HG03439 (cell line): ENCODE measurements at regions not wholly inside any gene's neighbourhood (a gene's known extent, or its start where the extent isn't known, plus 50 kb on each side); places are given as distances from the start of the nearest gene placed in this dataset.

Experiments used
- ATAC-seq: cut with Tn5 transposase; IDR thresholded peaks from one replicate; pipeline ENCODE4 v1.9.1; 2021; ENCODE audit warnings: mild to moderate bottlenecking, moderate library complexity; ENCODE audit not compliant: unreplicated experiment

GRCh38 chr10:123480845-123481244 lies 185.3 kb upstream of the GPR26 start:
- no peak for ATAC-seq

GRCh38 chr10:123484722-123485121 lies 181.4 kb upstream of the GPR26 start:
- ATAC-seq, result no peak

DNA sequence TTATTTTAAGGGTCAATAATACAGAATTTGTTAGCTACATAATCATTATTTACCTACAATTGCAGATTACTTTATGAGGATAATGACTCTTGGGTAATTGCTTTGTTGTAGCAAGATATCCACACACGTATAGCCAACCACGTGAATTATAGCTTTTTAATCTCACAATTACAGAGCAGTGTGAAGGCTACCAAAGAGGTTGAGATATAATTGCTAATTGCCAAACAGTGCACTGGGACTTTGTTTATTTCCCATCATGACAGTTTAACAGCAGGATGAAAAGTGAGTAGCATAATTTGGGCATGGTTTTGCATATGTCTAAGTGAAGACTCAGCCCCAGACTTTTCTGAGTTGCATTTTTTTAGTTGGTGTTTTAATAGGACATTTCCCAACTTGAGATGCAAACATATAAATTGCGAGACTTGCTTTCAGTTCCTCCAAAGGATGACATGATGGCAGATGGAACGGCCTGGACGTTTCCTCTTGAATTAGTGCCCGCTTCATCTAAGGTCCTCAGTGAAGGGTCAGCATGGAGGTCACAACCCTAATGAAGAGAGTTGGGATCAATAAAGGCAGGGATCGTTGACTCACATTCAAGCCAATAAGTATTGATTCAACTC lies 180.7 kb upstream of the GPR26 start:
- no peak for ATAC-seq

- ATAC-seq, result no peak
Measured at GRCh38 chr10:123488436-123488835, 177.7 kb upstream of the GPR26 start.

- no peak for ATAC-seq
Measured at GRCh38 chr10:123491364-123491763, 174.8 kb upstream of the GPR26 start.

DNA sequence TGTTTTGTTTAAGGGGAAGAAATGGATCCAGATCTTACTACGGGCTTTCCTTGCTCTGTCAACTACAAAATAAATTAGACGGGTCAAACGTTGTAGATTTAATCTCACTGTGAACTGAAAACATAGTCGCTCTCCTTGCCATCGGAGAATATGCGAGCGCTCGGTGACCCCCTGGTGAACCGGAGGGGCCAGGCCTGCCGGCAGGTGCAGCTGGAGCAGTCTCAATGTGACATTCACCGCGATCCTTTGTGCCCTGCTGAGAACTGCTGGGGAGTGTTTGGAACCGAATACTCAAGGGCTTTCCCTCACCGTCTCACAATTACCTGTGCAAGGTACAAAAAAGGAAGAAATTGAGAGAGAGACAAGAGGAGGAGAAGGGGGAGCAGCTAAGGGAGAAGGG lies 174.1 kb upstream of the GPR26 start:
- no peak for ATAC-seq

- no peak for ATAC-seq
Measured at GRCh38 chr10:123494301-123494808, 171.8 kb upstream of the GPR26 start.

DNA sequence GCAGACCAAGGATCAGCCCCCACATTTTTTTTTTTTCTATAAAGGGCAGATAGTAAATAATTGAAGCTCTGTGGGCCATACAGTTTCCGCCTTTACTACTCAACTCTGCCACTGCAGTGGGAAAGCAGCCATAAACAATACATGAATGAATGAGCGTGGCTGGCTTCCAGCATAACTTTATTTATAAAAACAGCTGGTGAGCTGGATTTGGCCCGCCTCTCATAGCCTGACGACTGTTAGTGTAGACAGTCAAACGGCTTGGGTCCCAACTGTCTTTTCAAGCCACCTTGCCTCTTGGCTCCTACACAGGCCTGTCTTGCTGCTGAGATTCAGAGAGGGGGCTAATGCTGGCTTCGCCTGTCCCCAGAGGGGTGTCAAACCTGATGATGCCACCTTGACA lies 169.8 kb upstream of the GPR26 start:
- ATAC-seq, result no peak

DNA sequence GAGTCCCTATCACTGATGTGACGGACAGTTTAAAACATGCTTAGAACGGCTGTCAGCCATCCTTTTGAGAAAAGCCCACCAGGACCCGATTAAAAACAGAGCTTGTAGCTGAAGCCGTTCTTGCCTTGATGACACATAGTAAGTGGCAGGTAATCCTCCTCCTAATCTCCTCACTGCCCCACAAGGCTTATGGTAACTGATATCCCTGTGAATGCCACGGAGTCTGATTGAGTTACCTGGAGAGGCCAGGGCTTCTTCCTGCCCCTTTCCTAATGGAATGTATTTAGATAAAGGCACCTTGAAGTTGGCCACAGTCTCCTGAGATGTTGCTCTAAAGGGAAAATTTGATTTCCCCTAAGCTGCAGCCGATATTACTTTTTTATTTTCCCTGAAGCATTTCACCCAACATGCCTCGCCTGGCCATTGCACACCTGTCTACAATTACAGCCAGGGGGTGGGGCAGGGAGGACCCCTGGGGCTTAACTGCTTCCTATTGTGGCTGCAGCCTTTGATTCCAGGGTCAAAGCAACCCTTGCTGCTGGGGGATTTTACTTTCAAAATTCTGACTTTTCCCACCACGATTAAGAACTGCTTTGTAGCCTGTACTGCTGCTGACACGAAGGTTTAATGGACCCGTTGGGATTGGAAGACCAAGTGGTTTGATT lies 169.0 kb upstream of the GPR26 start:
- no peak for ATAC-seq

DNA sequence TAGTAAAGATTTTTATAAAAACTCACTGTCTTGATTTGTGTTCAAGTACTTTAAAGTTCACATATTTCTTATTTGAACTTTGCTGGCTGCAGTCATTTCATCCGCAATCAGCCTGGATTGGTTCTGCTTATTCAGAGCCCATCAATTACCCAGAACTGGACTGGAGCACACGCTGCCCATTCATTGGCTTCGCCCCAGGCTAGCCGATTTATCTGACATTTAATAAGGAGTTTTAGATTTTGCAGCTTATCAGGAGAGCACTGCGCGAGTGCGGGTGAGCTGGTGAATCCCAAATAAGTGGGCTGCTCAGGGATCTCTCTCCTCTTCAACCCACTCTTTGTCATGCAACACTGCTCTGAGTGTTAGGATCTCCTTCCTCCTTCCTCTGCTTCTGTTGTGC lies 166.0 kb upstream of the GPR26 start:
- no peak for ATAC-seq

DNA sequence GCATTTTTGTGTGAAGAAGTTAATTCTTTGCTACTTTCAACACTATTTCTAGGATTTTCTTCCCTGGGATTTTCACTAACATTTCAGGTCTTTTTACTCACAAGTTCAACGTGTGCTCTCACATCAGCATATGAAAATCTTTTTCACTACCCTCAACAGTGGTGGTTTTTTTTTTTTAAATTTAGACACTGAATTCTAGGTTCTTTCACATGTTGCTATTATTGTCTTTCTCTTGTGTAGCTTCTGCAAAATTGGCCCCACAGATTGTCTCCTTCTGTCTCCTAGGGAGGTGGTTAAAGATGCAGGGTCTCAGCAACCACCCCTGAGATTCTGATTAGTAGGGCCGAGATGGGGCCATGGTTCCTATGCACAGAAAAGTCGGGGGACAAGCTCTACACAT lies 165.0 kb upstream of the GPR26 start:
- ATAC-seq, result no peak

DNA sequence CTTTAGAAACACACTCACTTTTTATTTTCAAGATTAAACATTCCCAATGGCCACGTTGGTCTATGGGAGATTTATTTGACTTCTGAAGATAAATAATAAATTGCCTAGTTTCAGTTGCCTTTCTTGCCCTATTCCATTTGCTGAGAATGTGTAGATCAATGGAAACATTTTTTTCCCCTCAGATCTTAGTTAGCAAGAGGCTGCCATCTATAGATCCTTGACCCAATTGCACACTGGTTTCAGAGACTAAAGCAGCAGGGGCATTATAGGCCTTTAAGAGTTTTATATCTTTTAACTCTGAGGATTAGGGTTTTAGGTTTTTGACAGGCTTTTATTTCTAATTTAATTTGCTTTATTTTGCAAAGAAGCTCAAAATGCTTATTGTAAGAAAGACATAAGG lies 163.2 kb upstream of the GPR26 start:
- ATAC-seq, result no peak

- no peak for ATAC-seq
Measured at GRCh38 chr10:123506455-123506854, 159.7 kb upstream of the GPR26 start.

GRCh38 chr10:123507298-123507697 lies 158.9 kb upstream of the GPR26 start:
- ATAC-seq, result no peak

DNA sequence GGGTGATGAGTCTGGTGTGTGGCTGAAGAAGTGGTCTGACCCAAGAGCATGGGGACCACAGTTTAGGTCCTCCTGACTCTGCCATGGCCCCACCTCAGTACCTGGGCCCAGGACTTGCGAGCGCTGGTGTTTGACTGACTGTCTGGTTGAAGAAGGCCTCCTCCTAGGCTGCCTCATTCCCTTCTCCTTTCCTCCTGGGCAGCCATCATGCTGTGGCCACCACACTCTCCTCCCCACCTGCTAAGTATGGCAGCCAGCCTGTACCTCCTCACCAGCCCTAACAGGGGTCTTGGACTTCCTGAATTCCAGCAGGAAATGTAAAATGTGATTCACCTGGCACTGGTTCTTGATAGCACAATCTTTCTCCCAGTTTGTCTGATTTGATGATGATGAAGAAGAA lies 156.8 kb upstream of the GPR26 start:
- ATAC-seq, result no peak

GRCh38 chr10:123512901-123513775 lies 153.0 kb upstream of the GPR26 start:
- ATAC-seq, result no peak

GRCh38 chr10:123513870-123514269 lies 152.3 kb upstream of the GPR26 start:
- ATAC-seq, result no peak

GRCh38 chr10:123514996-123515395 lies 151.2 kb upstream of the GPR26 start:
- ATAC-seq, result no peak

GRCh38 chr10:123515661-123516060 lies 150.5 kb upstream of the GPR26 start:
- ATAC-seq, result no peak

DNA sequence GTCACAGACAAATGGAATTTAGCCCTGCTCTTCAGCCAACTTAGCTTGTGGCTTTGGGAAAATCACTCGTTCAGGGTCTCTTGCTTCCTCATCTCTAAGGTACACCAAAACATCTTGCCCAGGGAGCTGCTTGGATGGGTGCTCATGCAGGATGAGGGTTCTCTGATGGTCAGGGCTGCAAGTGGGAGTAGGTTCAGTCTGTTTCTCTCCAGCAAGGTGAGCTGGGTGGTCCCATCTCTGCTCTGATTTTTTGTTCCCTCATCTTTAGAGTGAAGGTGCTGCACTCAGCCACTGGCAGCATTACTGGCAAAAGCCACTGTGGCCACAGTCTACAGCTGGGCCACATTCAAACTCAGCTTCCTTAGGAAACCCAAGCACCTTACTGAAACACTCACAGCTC lies 149.9 kb upstream of the GPR26 start:
- ATAC-seq, result no peak

DNA sequence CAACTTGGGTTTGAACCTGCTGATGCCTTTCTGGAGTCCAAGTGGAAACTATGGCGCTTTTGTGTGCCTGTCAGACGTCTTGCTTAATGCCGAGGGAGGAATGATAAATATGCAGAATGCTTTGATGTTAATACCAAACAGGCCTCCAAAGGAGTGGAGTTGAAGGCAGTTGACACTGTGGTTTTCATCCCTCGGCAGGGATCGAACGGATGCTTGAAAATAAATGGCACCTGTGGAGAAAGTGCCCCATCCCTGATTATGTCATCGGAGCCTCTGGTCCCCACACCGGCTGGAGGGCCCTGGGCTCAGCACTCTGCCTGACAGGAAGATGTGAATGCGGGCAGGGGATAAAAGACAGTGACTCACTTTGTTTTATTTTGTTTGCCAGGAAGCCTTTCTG lies 148.7 kb upstream of the GPR26 start:
- no peak for ATAC-seq

- ATAC-seq, result no peak
Measured at GRCh38 chr10:123517901-123518300, 148.3 kb upstream of the GPR26 start.
